Epidermal melanocyte (primary cell): ENCODE measurements at regions not wholly inside any gene's neighbourhood (a gene's known extent, or its start where the extent isn't known, plus 50 kb on each side); places are given as distances from the start of the nearest gene placed in this dataset.

Experiments used
- DNase-seq: peaks from one replicate; pipeline ENCODE4 v3.0.0; 2011; ENCODE audit warnings: low spot score; ENCODE audit not compliant: insufficient read length

GRCh38 chr10:33392706-33393105 is 58.2 kb upstream of the NRP1 start:
- no peak for DNase-seq

GRCh38 chr10:33391611-33392465 is 57.4 kb upstream of the NRP1 start:
- no peak for DNase-seq

- DNase-seq: no peak
Measured at GRCh38 chr10:33390046-33390445, 55.6 kb upstream of the NRP1 start.

GRCh38 chr10:33388785-33389184 is 54.3 kb upstream of the NRP1 start:
- DNase-seq: no peak

- no peak for DNase-seq
Measured at GRCh38 chr10:33388382-33388781, 53.9 kb upstream of the NRP1 start.

GRCh38 chr10:33387720-33388119 is 53.3 kb upstream of the NRP1 start:
- DNase-seq: no peak

GRCh38 chr10:33386926-33387325 is 52.5 kb upstream of the NRP1 start:
- DNase-seq: no peak

GRCh38 chr10:33385686-33386085 is 51.2 kb upstream of the NRP1 start:
- no peak for DNase-seq

GRCh38 chr10:33385015-33385414 is 50.5 kb upstream of the NRP1 start:
- DNase-seq: no peak
